ENCODE measurements at regions not wholly inside any gene's neighbourhood (a gene's known extent, or its start where the extent isn't known, plus 50 kb on each side); places are given as distances from the start of the nearest gene placed in this dataset.

DNA sequence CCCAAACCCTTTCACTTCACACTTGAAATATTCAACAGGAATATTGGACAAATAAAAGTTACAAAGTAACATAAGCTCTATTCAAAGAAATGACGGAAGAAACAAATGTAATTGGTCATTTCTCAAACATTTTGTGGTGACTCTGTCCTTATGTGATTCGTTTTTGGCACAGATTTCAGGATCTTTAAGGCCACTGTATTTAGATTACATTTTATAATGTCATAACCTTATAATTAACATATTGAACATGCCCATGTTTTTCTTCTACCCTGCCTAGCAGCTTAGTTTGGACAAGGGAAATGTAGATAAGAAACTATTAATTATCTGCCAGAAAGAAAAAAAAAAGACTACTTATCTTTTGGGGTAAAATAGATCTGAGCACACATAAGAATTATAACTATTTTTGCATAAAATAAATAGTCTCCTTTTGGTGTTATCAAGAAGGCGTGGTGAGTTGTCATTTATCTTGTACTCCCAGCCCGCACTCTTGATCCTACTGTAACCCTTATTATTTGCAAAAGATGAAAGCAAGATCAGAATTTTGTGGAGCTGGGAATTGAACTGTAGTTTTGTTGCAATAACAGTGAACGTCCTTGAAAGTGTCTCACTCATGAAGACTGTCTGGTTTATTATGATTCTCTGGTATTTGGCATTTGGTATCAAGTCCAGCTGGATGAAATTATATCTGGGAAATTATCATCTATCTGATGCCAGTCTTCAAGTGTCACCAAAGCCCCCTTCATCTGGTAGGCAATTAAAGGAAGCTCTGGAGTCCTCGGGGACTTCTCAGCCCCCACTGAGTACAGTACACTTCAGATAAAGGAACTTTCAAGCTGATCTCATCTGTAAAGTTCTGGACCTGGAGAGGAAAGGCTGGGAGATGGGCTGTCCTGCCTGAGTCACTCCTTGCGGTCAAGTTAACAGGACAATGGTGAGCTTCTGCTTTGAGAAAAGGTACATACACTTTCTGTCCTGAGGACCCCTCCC is 175.7 kb upstream of the INHBA start:
- no peak for DNase-seq

GRCh38 chr7:41877118-41877517 is 174.2 kb upstream of the INHBA start:
- no peak for DNase-seq

DNA sequence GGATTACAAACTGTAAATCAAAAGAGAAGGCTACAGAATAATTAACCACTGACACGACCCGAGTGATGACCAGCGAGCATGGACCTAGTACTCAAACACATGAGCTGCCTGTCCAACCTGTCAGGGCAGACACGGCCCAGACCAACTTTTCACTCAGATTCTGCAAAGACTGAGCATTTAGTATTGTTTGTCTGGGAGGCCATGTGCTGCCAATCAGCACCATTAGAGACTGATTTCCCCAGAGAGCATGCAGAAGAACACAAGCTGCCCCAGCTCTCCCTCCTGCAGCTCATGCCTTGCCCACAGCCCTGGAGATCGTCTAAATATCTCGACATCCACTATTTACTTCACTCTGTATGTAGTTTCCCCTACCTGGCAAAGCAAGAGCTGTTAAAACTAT is 172.6 kb upstream of the INHBA start:
- DNase-seq: no peak

- no peak for DNase-seq
Measured at GRCh38 chr7:41874201-41874785, 171.4 kb upstream of the INHBA start.

GRCh38 chr7:41873741-41874140 is 170.9 kb upstream of the INHBA start:
- no peak for DNase-seq

DNA sequence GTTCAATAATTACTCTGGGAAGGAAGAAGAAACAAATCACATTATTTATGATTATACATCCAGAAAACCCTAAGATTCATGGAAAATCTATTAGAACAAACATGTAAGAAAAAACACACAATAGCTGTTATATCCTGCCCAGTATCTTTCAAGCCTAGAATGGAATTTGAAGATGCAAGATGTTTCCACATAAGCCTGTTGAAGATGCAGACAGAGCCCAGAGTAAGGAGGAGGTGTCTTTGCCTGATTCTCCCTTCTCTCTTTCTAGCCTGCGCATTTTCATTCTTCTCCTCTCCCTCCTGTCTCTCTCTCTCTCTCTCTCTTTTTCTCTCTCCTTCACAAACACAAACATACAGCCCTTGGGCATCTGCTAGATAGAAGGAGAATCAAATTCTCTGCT is 170.1 kb upstream of the INHBA start:
- no peak for DNase-seq

- DNase-seq: no peak
Measured at GRCh38 chr7:41870461-41871138, 167.7 kb upstream of the INHBA start.

- no peak for DNase-seq
Measured at GRCh38 chr7:41869997-41870396, 167.1 kb upstream of the INHBA start.

DNA sequence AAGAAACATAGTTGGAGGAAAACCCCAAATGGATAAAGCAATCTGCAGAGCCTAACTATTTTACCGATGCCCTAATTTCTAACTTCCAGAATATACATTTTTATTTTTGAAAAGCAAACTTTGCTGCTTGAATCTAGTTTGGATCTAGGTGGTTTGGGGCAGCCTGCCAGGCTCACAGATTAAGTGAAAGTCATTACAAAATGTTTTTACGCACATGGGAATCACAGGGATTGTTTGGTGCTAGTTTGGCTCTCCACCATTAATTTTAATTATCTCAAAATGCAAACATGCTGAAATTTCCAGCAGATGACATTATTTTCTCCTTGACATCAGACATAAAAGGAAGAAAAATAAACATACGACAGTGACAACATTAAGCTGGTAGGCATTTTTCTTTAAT is 166.7 kb upstream of the INHBA start:
- DNase-seq: no peak

GRCh38 chr7:41869091-41869490 is 166.2 kb upstream of the INHBA start:
- no peak for DNase-seq

- no peak for DNase-seq
Measured at GRCh38 chr7:41867639-41868280, 164.9 kb upstream of the INHBA start.

- no peak for DNase-seq
Measured at GRCh38 chr7:41862261-41862660, 159.4 kb upstream of the INHBA start.

DNA sequence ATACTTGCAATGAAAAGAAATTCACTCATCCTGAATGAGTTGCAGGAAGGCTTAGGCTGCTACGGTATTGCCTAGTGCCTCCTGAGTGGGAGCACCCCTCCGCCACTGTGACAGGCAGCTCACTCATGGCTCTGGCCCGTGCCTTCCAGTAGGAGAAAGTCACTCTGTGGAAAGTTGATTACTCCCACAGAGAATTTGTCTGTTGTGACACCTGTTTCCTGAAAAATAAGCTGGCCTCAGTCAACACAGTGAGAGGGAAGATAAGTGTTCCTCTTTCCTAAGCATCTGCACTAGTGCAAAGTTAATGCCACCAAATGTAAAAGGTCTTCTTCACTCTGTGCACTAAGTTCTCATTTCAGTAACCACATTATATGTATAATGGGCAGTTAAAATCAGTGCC is 158.8 kb upstream of the INHBA start:
- no peak for DNase-seq

- no peak for DNase-seq
Measured at GRCh38 chr7:41858201-41858600, 155.3 kb upstream of the INHBA start.

- DNase-seq: no peak
Measured at GRCh38 chr7:41855798-41856197, 152.9 kb upstream of the INHBA start.

GRCh38 chr7:41847606-41848005 is 144.7 kb upstream of the INHBA start:
- no peak for DNase-seq

- DNase-seq: no peak
Measured at GRCh38 chr7:41847151-41847550, 144.3 kb upstream of the INHBA start.

DNA sequence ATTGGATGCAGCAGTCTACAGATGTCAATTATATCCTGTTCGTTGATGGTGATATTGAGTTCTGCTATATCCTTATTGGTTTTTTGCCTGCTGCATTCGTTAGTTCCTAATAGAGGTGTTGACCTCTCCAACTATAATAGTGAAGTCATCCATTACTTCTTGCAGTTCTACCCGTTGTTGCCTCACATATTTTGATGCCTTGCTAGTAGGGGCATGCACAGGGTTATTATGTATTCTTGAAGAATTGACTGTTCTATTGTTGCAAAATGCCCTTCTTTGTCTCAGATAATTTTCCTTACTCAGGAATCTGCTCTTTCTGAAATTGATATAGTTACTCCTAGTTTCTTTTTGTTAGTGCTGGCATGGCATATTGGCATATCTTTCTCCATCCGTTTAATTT is 140.1 kb upstream of the INHBA start:
- no peak for DNase-seq

DNA sequence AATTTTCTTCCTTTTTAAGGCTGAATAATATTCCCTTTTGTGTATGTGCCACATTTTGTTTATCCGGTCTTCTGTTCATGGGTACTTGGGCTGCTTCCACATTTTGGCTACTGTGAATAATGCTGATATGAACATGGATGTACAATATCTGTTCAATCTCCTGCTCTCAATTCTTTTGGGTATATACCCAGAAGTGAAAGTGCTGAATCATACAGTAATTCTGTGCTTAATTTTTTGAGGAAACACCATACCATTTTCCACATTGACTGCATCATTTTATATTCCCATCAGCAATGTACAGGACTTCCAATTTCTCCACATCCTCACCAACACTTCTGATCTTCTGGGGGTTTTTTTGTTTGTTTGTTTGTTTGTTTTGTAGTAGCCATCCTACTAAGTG is 135.0 kb upstream of the INHBA start:
- no peak for DNase-seq

DNA sequence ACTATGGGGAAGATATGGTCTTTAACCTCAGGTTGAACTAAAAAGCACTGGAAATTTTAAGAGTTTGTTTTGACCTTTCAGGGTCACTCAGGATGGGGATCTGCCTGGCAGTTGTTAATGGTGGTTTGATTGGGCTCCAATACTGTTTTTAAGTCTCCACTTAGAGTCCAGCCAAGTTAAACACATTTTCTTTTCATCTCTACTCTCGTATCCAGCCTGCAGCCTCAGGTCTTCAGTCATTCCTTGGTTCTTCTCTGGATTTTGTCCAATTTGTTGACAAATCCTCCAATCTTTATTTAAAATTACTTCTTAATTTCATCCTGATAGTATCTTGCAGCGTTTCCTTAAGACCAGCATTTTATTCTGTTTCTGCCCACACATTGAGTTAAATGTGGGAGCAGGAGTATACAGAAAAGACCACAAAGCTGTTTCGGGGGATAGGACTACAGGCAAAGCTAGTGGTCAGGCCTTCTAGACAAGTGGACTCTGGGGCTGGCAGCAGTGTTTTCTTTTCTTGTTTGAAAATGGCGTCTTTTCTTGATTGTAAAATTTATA is 133.2 kb upstream of the INHBA start:
- no peak for DNase-seq

- no peak for DNase-seq
Measured at GRCh38 chr7:41834805-41835694, 132.2 kb upstream of the INHBA start.

- DNase-seq: no peak
Measured at GRCh38 chr7:41832941-41833340, 130.1 kb upstream of the INHBA start.
